T-helper 17 cell (primary cell): ENCODE measurements at regions not wholly inside any gene's neighbourhood (a gene's known extent, or its start where the extent isn't known, plus 50 kb on each side); places are given as distances from the start of the nearest gene placed in this dataset.
"Not testable (repeated sequence)": the region's sequence is repeated elsewhere in the genome, so short reads cannot be mapped to it uniquely, and the experiment has no call there.

Experiments
- ATAC-seq: fragments of 150-1000 bp; cut with Tn5 transposase; 2 replicates; pipeline ENCODE4 v1.10.0; 2021; ENCODE audit warnings: mild to moderate bottlenecking, moderate library complexity
- DNase-seq, 3 donors: peaks; one replicate each; pipeline versions ENCODE4 v3.0.0 to v3.0.0-alpha.2; 2020 to 2021
- H3K9me3 ChIP-seq: one replicate; pipeline ENCODE4 v1.7.0; 2013; ENCODE audit warnings: low read length, mild to moderate bottlenecking; ENCODE audit not compliant: control insufficient read depth, poor library complexity, severe bottlenecking
- H3K27ac Mint-ChIP-seq: one replicate; pipeline ENCODE4 v1.8.0; 2022; ENCODE audit warnings: mild to moderate bottlenecking, moderate library complexity, mixed read lengths
- H3K27me3 Mint-ChIP-seq: one replicate; pipeline ENCODE4 v1.8.0; 2022; ENCODE audit warnings: mixed read lengths
- H3K36me3 Mint-ChIP-seq: one replicate; pipeline ENCODE4 v1.8.0; 2022; ENCODE audit warnings: low read depth, mixed read lengths
- H3K4me1 Mint-ChIP-seq: one replicate; pipeline ENCODE4 v1.8.0; 2022; ENCODE audit warnings: mild to moderate bottlenecking, mixed read lengths
- H3K4me3 Mint-ChIP-seq: one replicate; pipeline ENCODE4 v1.8.0; 2022; ENCODE audit warnings: mild to moderate bottlenecking, moderate library complexity, mixed read lengths

- H3K27ac Mint-ChIP-seq = no peak overlapping the region
- H3K4me1 Mint-ChIP-seq = no peaks in the 10 kb centered on the region
- H3K27me3 Mint-ChIP-seq = peaks cover 26% of the 10 kb centered on the region
- no peak for DNase-seq
- no peak overlapping the region for H3K4me3 Mint-ChIP-seq
- ATAC-seq = no peak
- no peaks in the 10 kb centered on the region for H3K9me3 ChIP-seq
- H3K36me3 Mint-ChIP-seq = peaks cover 3% of the 10 kb centered on the region
Observed at GRCh38 chr7:43058271-43059066, 54.0 kb upstream of the HECW1 start.

- H3K4me1 Mint-ChIP-seq, ATAC-seq, H3K27ac Mint-ChIP-seq, H3K36me3 Mint-ChIP-seq, H3K4me3 Mint-ChIP-seq, H3K9me3 ChIP-seq, DNase-seq: not testable (repeated sequence)
- H3K27me3 Mint-ChIP-seq = peaks cover 26% of the 10 kb centered on the region
Observed at GRCh38 chr7:43059067-43059600, 53.3 kb upstream of the HECW1 start.
